ENCODE measurements at regions not wholly inside any gene's neighbourhood (a gene's known extent, or its start where the extent isn't known, plus 50 kb on each side); places are given as distances from the start of the nearest gene placed in this dataset.

DNA sequence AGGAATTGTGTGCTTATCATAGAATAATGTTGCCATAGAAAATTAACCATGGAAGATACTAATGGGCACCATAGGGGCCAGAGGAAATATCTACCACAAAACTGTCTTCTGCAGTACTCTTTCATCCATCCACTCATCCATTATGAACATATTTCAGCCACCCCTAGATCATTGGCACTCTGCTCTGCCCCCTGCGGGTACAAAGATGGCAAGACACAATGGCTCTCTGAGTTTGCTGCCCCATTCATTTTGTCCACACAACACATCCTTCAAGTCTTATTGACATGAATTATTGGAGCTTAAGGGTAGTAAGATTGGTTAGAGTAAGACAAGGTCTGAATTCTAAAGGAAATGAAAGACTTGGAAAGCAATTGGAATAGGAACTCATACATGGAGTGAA is 1224.7 kb upstream of the CELF4 start:
- TF ChIP-seq CHD1 (IDR thresholded peaks at IDR 0.05; ENCODE audit: low read depth, low read length) = no peak
- peak in 1 of 3 experiments; percentile 11; a peak in 1 of 6 replicates for TF ChIP-seq CTCF (IDR thresholded peaks at IDR 0.05 in 2 of 3, conservative IDR thresholded peaks at IDR 0.05 in 1 of 3; ENCODE audit: control insufficient read depth in 2 of 3, extremely low read depth in 1 of 3, insufficient read depth in 1 of 3, low read depth in 3 of 3, low read length in 3 of 3)

All from GM12878 (cell line).